GM10847 (cell line): ENCODE measurements at regions not wholly inside any gene's neighbourhood (a gene's known extent, or its start where the extent isn't known, plus 50 kb on each side); places are given as distances from the start of the nearest gene placed in this dataset.

Experiments
- POLR2A ChIP-seq: IDR thresholded peaks from 2 replicates; pipeline ENCODE4 v1.6.1; 2011; ENCODE audit not compliant: insufficient read length; ENCODE audit errors: extremely low read depth

DNA sequence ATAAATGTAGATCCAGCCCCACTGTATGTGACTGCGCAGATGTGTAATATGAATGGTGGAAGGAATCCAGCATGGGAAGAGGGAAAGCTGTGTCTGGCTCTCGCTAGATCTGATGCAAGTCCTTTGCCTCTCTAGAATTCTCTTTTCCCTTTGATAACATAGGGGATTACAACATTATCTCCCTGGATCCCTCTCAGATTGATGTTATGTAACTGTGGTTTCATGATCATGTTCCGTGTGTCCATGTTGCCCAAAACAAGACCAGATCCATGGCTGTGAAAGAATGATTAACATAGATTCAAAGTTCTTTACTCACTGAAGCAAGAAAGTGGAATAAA lies 184.0 kb upstream of the UBL3 start:
- TF ChIP-seq POLR2A: no peak

- TF ChIP-seq POLR2A: no peak
These were observed 183.5 kb upstream of the UBL3 start for GRCh38 chr13:30033681-30034457.

DNA sequence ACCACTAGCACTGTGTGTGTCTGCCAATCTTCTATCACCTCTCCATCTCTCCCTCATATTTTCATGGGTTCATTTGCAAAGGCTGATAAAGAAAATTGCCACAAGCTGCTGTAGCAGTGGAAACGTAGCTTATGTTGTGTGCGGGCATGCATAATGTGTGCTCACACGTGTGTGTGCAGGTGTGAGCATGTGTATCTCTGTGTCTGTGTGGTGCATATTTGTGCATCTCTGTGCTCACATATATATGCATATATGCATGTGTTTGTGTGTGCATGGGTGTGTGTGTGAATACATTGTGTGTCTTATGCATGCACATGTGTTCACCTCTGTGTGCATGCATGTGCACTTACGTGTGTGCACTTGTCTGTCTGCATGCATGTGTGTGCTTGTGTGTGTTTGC lies 181.8 kb upstream of the UBL3 start:
- TF ChIP-seq POLR2A: no peak

GRCh38 chr13:30031488-30031887 lies 181.1 kb upstream of the UBL3 start:
- no peak for TF ChIP-seq POLR2A

DNA sequence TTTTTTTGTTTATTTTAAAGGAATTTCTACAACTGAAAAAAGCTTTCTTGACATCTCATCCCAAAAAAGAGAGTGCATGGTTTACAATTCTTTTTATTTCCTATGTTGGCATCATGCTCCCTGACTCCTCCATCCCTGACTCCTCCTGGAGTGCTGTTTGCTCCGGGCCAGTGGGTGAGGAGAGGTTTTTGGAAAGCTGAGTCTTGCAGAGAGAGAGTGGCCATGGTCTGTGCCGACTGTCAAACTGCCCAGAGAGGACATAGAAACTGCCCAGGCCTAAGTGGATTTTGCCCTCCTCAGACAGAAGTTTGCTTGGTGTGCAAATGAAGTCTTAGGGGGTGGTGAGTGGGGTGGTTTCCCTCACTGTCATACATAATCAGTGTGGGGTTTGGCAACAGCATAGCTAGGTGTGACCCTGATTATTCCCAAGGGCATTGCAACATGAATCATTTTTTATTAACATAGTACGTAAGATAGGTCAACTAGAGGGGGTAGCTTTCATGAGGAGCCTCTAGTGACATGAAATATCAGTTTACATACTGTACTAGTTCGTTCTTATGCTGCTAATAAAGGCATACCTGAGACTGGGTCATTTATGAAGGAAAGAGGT lies 179.8 kb upstream of the UBL3 start:
- TF ChIP-seq POLR2A: no peak

GRCh38 chr13:30027569-30028455 lies 177.4 kb upstream of the UBL3 start:
- no peak for TF ChIP-seq POLR2A

- no peak for TF ChIP-seq POLR2A
These were observed 176.5 kb upstream of the UBL3 start for GRCh38 chr13:30026909-30027308.

GRCh38 chr13:30026093-30026492 lies 175.7 kb upstream of the UBL3 start:
- no peak for TF ChIP-seq POLR2A

- no peak for TF ChIP-seq POLR2A
These were observed 174.9 kb upstream of the UBL3 start for GRCh38 chr13:30025351-30025750.

DNA sequence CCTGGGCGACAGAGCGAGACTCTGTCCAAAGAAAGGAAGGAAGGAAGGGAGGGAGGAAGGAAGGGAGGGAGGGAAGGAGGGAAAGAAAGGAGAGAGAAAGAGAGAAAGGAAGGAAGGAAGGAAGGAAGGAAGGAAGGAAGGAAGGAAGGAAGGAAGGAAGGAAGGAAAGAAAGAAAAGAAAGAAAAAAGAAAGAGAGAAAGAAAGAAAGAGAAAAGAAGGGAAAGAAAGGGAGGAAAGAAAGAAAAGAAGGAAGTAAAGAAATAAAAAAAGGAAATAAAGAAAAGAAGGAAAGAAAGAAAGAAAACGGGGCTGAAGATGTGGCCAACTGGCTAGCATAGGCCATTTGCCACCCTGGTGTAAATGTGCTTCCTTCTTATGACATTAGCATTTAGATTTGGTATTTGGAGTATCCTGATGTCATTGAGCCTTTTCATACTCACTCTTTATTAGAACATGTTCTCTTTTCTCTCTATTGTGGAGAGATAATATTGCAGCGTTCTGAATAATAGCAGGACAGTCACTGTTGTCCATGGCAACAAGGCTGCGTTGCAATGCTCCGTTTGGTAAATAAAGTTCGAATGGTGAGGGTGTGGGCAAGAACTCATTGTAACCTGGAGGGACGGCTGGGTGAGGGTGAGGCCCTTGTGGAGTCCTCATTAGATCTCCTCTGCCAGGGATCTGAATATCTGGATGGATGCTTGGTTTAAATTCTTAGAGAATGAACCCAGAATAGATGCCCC lies 173.9 kb upstream of the UBL3 start:
- no peak for TF ChIP-seq POLR2A

- TF ChIP-seq POLR2A: no peak
These were observed 172.9 kb upstream of the UBL3 start for GRCh38 chr13:30023196-30023895.

DNA sequence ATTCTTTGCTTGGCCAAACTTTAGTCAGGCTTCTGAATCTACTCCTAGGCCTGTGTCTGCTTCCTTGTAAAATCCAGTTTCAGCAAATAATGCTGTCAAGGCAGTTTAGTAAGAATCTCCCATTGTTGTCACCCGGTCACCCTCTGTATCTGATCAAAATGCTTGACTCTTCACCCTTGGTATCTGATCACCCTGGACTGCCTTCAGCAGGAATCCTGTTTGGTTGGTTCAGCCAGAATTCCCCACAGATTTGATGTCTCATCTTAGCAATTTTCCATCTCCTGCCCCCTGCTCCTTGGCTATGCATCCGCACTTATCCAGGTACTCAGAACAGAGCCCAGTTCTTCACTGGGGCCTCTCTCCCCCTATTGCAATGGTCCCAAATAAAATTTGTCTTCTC lies 172.4 kb upstream of the UBL3 start:
- no peak for TF ChIP-seq POLR2A

DNA sequence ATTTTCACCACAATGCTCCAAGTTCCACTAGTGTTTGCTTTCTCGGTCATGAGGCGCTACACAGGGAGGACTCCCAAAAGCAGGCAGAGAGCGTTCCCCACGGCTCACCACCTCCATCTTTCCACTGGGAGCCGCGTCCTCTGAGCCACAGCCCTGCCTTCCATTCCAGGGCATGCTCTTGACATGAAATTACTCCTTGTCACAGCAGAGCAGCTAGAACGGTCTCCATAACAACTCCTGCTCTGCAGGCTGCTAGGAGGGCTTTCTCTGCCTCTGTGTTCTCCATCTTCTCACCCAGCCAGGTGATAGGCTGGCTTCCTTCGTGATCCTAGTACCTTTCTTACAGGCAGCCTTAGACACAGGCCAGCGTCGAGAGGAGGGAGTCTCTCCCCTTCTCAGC lies 171.8 kb upstream of the UBL3 start:
- TF ChIP-seq POLR2A: no peak

GRCh38 chr13:30021611-30022010 lies 171.2 kb upstream of the UBL3 start:
- TF ChIP-seq POLR2A: no peak
